HG02798 (cell line): ENCODE measurements at regions not wholly inside any gene's neighbourhood (a gene's known extent, or its start where the extent isn't known, plus 50 kb on each side); places are given as distances from the start of the nearest gene placed in this dataset.

Source experiments
- ATAC-seq: cut with Tn5 transposase; IDR thresholded peaks from one replicate; pipeline ENCODE4 v1.9.1; 2021; ENCODE audit warnings: mild to moderate bottlenecking; ENCODE audit not compliant: unreplicated experiment, poor library complexity

DNA sequence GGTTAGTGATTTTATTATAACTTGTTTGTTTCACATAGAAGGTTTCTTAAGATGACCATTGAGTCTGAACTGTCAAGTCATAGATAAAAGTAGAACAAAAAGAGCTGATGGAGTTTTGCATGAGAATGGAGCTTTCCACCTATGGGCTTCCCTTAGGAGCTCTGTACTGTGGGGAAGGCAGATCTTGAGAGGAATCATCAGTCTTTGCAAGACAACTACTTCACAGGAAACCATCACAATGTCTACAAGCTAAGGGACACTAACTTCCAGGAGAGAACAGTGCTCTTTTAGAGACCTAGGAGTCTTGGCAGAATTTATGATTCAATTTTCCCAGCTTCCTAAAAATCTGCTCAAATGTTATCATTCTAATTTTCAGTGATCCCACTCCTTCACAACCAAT, 78.2 kb downstream of the FBXO5 start:
- no peak for ATAC-seq

DNA sequence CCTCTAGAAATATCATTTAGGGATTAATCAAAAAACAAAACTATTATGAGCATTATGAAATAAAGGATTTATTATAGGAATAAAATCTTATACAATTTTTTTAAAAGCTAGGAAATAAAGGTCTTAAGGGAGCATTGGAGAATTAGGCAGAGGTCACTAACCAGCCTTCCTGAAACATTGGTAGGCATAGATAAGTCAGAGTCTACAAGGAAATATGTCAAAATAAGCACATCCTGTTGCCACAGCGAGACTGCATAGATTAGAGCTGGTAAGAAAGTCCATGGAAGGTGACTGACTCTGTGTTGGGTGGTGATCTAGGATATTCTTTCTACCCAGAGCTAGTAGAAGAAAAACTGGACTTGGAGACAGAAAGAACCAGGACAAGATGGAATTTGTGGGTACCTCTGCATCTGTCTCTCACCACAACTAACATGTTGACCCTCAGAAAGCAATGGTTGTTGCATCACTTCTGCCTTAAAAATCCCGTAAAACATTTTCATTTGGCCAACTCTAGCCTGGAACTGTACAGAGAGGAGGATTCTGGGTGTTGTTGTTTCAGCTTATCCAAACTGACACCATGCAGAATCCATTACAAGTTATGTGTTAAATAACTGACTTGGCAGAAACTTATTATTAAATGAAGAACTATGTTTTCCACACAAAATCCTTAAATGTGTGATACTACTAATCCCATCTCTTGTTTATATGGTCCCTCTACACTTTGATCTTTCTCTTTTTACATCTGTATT, 77.1 kb downstream of the FBXO5 start:
- no peak for ATAC-seq

DNA sequence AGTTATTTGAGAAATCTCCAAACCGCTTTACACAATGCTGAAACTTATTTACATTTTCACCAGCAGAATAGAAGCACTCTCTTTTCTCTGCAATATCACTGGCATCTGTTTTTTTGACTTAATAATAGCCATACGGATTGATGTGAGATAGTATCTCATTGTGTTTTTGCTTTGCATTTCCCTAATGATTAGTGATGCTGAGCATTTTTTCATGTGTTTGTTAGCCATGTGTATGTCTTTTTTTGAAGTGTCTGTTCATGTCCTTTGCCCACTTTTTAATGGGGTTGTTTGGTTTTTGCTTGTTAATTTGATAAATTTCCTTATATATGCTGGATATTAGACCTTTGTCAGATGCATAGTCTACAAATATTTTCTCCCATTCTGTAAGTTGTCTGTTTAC, 73.6 kb downstream of the FBXO5 start:
- ATAC-seq: no peak

DNA sequence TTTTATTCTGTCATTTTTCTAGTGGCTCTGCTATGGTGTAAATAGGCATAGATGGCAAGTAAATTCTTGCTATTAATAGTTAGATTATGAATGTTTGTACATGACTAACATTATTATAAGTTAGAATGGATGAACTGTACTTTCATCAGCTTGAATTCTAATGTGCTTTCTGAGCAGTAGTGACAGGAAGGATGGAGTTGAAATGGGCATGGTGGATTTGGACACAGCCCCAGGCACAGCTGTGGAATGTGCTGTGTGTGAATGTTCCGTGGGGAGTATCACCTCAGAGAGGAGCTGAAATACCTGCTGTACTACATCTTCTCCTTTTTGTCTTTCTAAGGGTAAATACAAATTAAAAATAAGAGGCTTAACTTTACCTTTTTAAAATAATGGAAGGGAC, 66.8 kb downstream of the FBXO5 start:
- ATAC-seq: no peak

DNA sequence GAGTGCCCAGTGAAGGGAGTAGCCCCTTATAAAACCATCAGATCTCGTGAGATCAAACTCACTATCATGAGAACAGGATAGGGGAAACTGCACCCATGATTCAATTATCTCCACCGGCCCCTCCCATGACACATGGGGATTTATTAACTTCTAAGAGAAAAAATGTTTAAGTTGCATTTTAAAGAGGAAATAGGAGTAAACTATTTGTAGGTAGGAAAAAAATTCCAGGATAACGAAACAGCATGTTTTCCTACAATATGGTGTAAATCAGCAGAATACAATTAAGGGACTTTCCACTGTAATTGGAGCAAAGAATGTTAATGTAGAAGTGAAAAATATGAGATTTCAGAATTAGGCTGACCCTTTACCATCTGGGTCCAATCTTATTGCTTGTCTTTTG, 63.9 kb downstream of the FBXO5 start:
- ATAC-seq: no peak

DNA sequence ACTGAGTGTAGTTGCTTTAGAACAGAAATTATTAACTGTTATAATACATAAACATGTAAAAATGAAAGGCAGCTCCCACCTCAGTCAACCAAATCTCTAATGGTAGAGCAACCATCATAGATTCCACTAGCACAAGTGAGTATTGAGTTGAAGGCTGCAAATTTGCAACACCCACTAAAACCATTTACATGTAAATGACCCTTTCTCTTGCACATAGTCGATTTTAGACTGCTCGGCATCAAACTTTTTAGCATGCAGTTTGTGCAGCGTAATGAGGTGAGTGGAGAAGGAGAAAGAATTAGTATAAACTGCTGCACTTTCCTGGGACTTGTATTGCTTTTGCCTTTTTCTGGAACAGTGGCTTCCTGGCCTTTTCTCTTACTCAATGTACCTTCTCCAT, 62.8 kb downstream of the FBXO5 start:
- ATAC-seq: no peak
